WI38 (cell line): ENCODE measurements at regions not wholly inside any gene's neighbourhood (a gene's known extent, or its start where the extent isn't known, plus 50 kb on each side); places are given as distances from the start of the nearest gene placed in this dataset.

Experiments
- H3K4me3 ChIP-seq: 2 replicates; pipeline ENCODE4 v1.5.1; 2011; ENCODE audit warnings: low read depth, mild to moderate bottlenecking, control low read depth, low read length
- CTCF ChIP-seq: IDR thresholded peaks from 2 replicates; pipeline ENCODE4 v1.5.1; 2012; ENCODE audit warnings: low read depth, mild to moderate bottlenecking, control low read depth, low read length

- no peak overlapping the region for H3K4me3 ChIP-seq
- no peak for TF ChIP-seq CTCF
Measured at GRCh38 chr1:213914392-213914791, 73.4 kb upstream of the PROX1 start.

GRCh38 chr1:213921311-213921710 is 66.5 kb upstream of the PROX1 start:
- no peak overlapping the region for H3K4me3 ChIP-seq
- TF ChIP-seq CTCF, result no peak

GRCh38 chr1:213921712-213922111 is 66.1 kb upstream of the PROX1 start:
- TF ChIP-seq CTCF, result no peak
- H3K4me3 ChIP-seq, result no peak overlapping the region

- TF ChIP-seq CTCF, result no peak
- H3K4me3 ChIP-seq, result no peak overlapping the region
Measured at GRCh38 chr1:213925531-213926182, 62.1 kb upstream of the PROX1 start.

GRCh38 chr1:213927846-213928245 is 59.9 kb upstream of the PROX1 start:
- H3K4me3 ChIP-seq, result no peak overlapping the region
- TF ChIP-seq CTCF, result no peak

- TF ChIP-seq CTCF, result no peak
- no peak overlapping the region for H3K4me3 ChIP-seq
Measured at GRCh38 chr1:213929398-213929797, 58.4 kb upstream of the PROX1 start.

GRCh38 chr1:213931836-213932235 is 55.9 kb upstream of the PROX1 start:
- H3K4me3 ChIP-seq, result no peak overlapping the region
- no peak for TF ChIP-seq CTCF
